GM13976 (cell line): ENCODE measurements at regions not wholly inside any gene's neighbourhood (a gene's known extent, or its start where the extent isn't known, plus 50 kb on each side); places are given as distances from the start of the nearest gene placed in this dataset.

Experiments used
- DNase-seq: peaks from one replicate; pipeline ENCODE4 v3.0.0; 2012; ENCODE audit warnings: low spot score
- in situ Hi-C: fragments of 300-500 bp; cut with MboI; formaldehyde crosslinking; loops from one replicate; pipeline ENCODE4 v1.12.0; 2022; ENCODE audit warnings: low sequenced_read_pairs, mixed read lengths, inconsistent platforms; ENCODE audit not compliant: unreplicated experiment
- TF ChIP-seq, protein P1 (sequence below): IDR thresholded peaks from 2 replicates; pipeline ENCODE4 v1.5.1; 2012; ENCODE audit warnings: borderline replicate concordance, mild to moderate bottlenecking; ENCODE audit not compliant: insufficient read depth; ENCODE audit errors: extremely low read depth, missing control alignments, control extremely low read depth

DNA sequence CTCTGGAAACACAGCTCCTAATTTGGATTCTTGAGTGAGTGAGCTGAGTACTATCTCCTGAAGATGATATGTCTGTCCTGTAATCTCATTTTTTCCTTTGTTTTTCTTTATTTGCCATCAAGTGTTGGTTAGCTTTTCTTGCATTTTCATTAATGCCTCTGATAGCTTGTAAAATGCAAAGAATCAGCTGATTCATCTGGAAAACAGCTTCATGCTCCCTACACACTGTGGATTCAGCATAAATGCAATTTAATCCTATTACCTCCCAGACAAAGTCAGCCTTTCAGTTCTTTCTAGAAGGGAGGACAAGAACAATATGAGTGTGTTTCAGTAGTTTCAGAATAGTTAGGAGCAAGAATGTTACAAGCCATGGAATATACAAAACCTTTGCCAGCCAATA is 79.4 kb downstream of the DACT1 start:
- no peak for DNase-seq
- TF ChIP-seq, protein P1, sequence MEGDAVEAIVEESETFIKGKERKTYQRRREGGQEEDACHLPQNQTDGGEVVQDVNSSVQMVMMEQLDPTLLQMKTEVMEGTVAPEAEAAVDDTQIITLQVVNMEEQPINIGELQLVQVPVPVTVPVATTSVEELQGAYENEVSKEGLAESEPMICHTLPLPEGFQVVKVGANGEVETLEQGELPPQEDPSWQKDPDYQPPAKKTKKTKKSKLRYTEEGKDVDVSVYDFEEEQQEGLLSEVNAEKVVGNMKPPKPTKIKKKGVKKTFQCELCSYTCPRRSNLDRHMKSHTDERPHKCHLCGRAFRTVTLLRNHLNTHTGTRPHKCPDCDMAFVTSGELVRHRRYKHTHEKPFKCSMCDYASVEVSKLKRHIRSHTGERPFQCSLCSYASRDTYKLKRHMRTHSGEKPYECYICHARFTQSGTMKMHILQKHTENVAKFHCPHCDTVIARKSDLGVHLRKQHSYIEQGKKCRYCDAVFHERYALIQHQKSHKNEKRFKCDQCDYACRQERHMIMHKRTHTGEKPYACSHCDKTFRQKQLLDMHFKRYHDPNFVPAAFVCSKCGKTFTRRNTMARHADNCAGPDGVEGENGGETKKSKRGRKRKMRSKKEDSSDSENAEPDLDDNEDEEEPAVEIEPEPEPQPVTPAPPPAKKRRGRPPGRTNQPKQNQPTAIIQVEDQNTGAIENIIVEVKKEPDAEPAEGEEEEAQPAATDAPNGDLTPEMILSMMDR, result no peak
- in situ Hi-C loops, result no loop called here

DNA sequence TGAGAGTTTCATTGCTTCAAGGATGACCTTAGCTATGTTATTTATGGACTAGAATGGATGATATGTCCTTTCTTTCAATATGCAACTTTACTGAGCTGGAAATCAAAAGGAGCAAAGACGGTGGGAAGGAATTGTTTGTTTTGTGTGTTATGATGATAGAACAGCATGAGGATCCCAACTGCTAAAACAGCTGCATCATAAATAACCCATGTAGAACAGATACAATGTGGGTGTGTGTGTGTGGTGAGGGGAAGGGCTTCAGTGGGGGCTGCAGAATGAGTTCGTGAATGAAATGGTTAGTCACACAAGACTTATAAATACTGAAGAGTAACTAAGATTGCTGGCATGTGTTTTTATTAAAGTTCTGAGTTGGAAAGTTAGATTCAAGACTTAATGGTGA is 80.1 kb downstream of the DACT1 start:
- TF ChIP-seq, protein P1, result no peak
- no peak for DNase-seq
- in situ Hi-C loops, result no loop called here

DNA sequence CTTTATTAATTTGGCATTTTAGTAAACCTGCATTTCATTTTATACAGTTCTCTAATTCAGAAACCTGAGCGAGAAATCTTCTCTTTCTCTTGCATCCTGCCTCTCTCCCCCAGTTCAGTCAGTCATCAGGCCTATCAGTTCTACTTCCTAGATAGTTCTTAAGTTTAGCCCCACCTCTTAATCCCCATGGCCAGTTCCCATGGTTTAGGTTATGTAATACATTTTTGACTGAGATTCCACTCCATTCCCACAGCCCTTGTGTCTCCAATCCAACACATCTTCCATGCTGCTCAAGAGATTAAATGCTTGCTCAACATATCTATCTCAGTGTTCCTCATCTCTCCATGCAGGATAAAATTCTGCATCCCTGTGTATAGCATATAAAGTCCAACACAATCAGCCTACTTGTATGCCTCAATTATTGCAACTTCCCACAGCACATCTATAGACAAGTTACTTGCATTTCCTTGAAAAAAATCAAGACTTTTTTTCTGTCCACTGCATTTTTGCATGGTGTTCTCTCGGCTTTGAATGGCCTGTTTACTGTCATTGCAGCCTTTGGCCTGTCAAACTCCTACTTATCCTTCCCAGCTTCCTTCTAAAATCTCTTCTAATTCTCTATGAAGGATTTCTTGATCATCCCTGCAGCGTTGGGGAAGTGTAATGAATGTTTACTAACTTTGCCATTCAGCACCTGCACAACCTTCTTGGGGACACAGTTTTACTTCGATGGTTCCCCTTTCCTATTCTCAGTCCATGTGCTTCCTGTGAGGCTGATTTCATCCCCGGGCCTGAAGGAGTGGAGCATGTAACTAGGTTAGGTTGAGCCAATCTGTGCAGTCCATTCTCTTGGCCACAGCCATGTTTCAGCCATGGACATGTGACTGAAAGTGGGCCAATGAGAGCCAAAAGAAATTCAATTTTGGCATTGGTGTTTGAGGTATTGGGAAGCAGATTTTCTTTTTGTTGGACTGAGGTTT is 80.8 kb downstream of the DACT1 start:
- in situ Hi-C loops, result no loop called here
- TF ChIP-seq, protein P1, result no peak
- no peak for DNase-seq

DNA sequence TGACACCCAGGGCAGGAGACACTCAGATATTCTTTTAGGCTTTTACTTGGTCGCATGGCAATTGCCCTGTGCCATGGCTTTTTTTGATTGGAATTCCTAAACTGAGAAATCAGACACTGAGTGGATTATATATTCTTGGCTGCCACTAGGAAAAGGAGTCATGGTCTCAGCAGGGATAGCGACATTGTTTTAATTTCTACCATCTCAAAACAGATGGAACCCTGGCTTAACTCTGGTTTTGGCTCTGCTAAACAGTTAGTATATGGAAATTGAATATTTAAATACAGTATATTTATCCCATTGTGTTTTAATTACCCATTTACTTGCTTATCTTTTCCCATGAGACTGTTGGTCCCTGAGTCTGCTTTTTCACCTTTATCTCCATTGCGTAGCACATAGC is 84.0 kb downstream of the DACT1 start:
- DNase-seq, result no peak
- in situ Hi-C loops, result no loop called here
- TF ChIP-seq, protein P1, result no peak

DNA sequence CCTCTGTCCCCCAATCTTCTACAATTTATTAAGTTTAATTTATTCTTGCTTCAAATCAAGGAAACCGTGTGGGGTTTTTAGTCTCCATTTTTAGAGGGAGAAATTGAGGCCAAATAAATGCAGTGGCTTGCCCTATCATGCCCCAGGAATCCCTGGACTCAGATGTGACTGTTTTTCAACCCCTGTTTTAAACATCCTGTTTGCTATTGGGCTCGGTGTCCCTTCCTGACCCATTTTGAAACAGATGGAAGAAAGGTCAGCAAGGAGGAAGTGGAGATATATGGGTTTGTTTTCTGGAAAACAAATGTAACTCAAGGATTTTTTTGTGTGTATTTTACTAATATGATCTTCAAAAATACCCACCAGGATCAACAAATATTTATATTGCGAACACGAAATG is 84.7 kb downstream of the DACT1 start:
- in situ Hi-C loops, result no loop called here
- no peak for DNase-seq
- TF ChIP-seq, protein P1, result no peak

DNA sequence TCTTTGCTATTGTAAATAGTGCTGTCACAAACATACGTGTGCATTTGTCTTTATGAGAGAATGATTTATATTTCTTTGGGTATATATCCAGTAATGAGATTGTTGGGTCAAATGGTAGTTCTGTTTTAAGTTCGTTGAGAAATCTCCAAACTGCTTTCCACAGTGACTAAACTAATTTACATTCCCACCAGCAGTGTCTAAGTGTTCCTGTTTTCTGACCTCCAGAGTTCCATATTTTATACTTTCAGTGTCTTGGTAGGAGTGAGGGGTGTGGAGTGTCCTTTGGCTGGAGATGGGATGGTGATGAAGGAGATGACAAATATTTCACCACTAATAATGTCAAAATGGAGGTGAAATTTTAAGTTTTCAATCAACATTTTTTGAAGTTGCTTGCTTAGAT is 86.4 kb downstream of the DACT1 start:
- no peak for DNase-seq
- TF ChIP-seq, protein P1, result no peak
- in situ Hi-C loops, result no loop called here

DNA sequence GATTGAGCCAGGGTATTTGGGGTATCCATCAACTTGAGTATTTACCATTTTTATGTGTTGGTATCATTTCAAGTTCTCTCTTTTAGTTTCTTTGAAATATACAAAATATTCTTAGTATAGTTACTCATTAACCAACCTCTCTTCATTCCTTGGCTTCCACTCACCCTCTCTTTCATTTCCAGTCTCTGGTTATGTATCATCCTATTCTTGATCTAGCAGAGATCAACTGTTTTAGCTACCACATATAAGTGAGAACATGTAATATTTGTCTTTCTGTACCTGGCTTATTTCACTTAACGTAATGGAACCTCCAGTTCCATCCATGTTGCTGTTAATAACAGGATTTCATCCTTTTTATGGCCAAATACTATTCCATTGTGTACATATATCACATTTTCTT is 86.9 kb downstream of the DACT1 start:
- in situ Hi-C loops, result no loop called here
- DNase-seq, result no peak
- TF ChIP-seq, protein P1, result no peak
